Endothelial cell of umbilical vein (primary cell): ENCODE measurements at regions not wholly inside any gene's neighbourhood (a gene's known extent, or its start where the extent isn't known, plus 50 kb on each side); places are given as distances from the start of the nearest gene placed in this dataset.
A peak's percentile ranks its signal among the peaks of the same experiment; 100 is the strongest.

ENCODE experiments used
- BruUV-seq: library from RNA; stranded (reverse); fragments of 400-500 nt; replicated peaks from 2 replicates; lab custom pipeline; 2021; lab: Mats Ljungman, UMichigan
- CTCF ChIA-PET: fragments of 300-600, 350-600 bp; sonication (Branson Sonifier 250); formaldehyde crosslinking; loops from one replicate; lab custom pipeline; 2021; ENCODE audit warnings: antibody characterized with exemption, inconsistent platforms; lab: Charles Lee
- POLR2A ChIA-PET: fragments of 300-600, 350-600 bp; sonication (Branson Sonifier 250); formaldehyde crosslinking; loops from one replicate; lab custom pipeline; 2021; ENCODE audit warnings: antibody characterized with exemption, inconsistent platforms; lab: Charles Lee
- DNase-seq: peaks from one replicate; pipeline ENCODE4 v3.0.0-alpha.2; 2011; ENCODE audit warnings: low read depth, low spot score
- FAIRE-seq: peaks from 2 replicates; lab custom pipeline; 2011; peaks lifted over from hg19 to GRCh38; lab: Jason Lieb, UNC
- H2AFZ ChIP-seq: 2 replicates; pipeline ENCODE4 v1.6.0; 2012; ENCODE audit warnings: low read depth, low read length, control low read depth, inconsistent platforms
- H3K27ac ChIP-seq: 2 replicates; pipeline ENCODE4 v1.5.1; 2011; ENCODE audit warnings: low read depth, mild to moderate bottlenecking, control low read depth, low read length, moderate library complexity; ENCODE audit not compliant: insufficient read depth
- H3K27me3 ChIP-seq, 2 experiments: 2 replicates each; pipeline versions ENCODE4 v1.6.0 to v1.6.1; 2011; ENCODE audit warnings: low read length in 2 of 2, mixed read lengths in 1 of 2; ENCODE audit not compliant: control insufficient read depth in 2 of 2, insufficient read depth in 2 of 2
- H3K36me3 ChIP-seq, 2 experiments: 2 replicates in 1 of 2; 3 replicates in 1 of 2; pipeline ENCODE4 v1.5.1; 2011; ENCODE audit warnings: low read length in 2 of 2, mild to moderate bottlenecking in 1 of 2, moderate library complexity in 1 of 2; ENCODE audit not compliant: control insufficient read depth in 2 of 2, insufficient read depth in 2 of 2; ENCODE audit errors: extremely low read depth in 1 of 2
- H3K4me1 ChIP-seq: 3 replicates; pipeline ENCODE4 v1.5.1; 2011; ENCODE audit warnings: mild to moderate bottlenecking, low read length; ENCODE audit not compliant: control insufficient read depth, insufficient read depth; ENCODE audit errors: extremely low read depth
- H3K4me2 ChIP-seq: 2 replicates; pipeline ENCODE4 v1.6.1; 2011; ENCODE audit warnings: low read length, control low read depth, mixed read lengths; ENCODE audit not compliant: insufficient read depth
- H3K4me3 ChIP-seq, 3 experiments: fragments of 200-600 bp in 1 of 3; sonication (generic), shearing (Covaris generic) in 1 of 3; replicated peaks in 1 of 3; 2 replicates each; pipeline ENCODE4 v1.5.1; 2011 to 2016; ENCODE audit warnings: control low read depth in 3 of 3, low read length in 3 of 3, mild to moderate bottlenecking in 2 of 3, inconsistent platforms in 1 of 3, low read depth in 1 of 3, moderate library complexity in 1 of 3; ENCODE audit not compliant: insufficient read depth in 1 of 3
- H3K79me2 ChIP-seq: 2 replicates; pipeline ENCODE4 v1.6.0; 2012; ENCODE audit warnings: low read length, inconsistent platforms; ENCODE audit not compliant: control insufficient read depth, insufficient read depth
- H3K9ac ChIP-seq: replicated peaks from 2 replicates; pipeline ENCODE3; 2011; ENCODE audit warnings: low read length, control low read depth; ENCODE audit not compliant: insufficient read depth; ENCODE audit errors: extremely low read depth
- H3K9me1 ChIP-seq: replicated peaks from 3 replicates; pipeline ENCODE4 v1.6.0; 2011; ENCODE audit warnings: mild to moderate bottlenecking, low read length; ENCODE audit not compliant: control insufficient read depth, insufficient read depth; ENCODE audit errors: extremely low read depth
- H3K9me3 ChIP-seq: replicated peaks from 2 replicates; pipeline ENCODE4 v1.5.1; 2012; ENCODE audit warnings: low read length, inconsistent platforms; ENCODE audit not compliant: control insufficient read depth, insufficient read depth
- H4K20me1 ChIP-seq: replicated peaks from 2 replicates; pipeline ENCODE3; 2011; ENCODE audit warnings: mild to moderate bottlenecking, low read length; ENCODE audit not compliant: control insufficient read depth, insufficient read depth; ENCODE audit errors: extremely low read depth
- EZH2 ChIP-seq: IDR thresholded peaks from 2 replicates; pipeline ENCODE4 v1.6.1; 2012; ENCODE audit warnings: borderline replicate concordance, low read depth, mild to moderate bottlenecking, moderate library complexity, low read length, inconsistent platforms; ENCODE audit not compliant: severe bottlenecking
- FOS ChIP-seq: IDR thresholded peaks from 2 replicates; pipeline ENCODE4 v1.6.1; 2011; ENCODE audit warnings: mild to moderate bottlenecking, low read length, moderate library complexity, borderline replicate concordance; ENCODE audit not compliant: insufficient read depth
- MAX ChIP-seq: IDR thresholded peaks from 2 replicates; pipeline ENCODE4 v1.6.1; 2011; ENCODE audit not compliant: insufficient read depth, insufficient read length
- POLR2A ChIP-seq: IDR thresholded peaks from 2 replicates; pipeline ENCODE4 v1.6.1; 2012; ENCODE audit warnings: low read depth, mild to moderate bottlenecking, control low read depth, low read length
- dilution Hi-C: fragments of 300-500 bp; cut with MboI; formaldehyde crosslinking; loops from one replicate; pipeline ENCODE4 v1.15.0; 2019; ENCODE audit warnings: low sequenced_read_pairs; ENCODE audit not compliant: extremely low pct_ligation_motif_present
- intact Hi-C: fragments of 100-400 bp; cut with micrococcal nuclease; formaldehyde crosslinking; loops from one replicate; pipeline ENCODE4 v1.10.0; 2022

GRCh38 chr12:30450872-30451271 is 244.8 kb downstream of the IPO8 start:
- Histone ChIP-seq H2AFZ (no peak overlapping the region), H4K20me1 (no peaks in the 10 kb centered on the region), H3K9me3 (no peaks in the 10 kb centered on the region), H3K4me3 (no peak overlapping the region), H3K4me1 (no peaks in the 10 kb centered on the region), H3K27ac (no peak overlapping the region), H3K9ac (no peak overlapping the region), H3K9me1 (no peaks in the 10 kb centered on the region), H3K36me3 (no peaks in the 10 kb centered on the region), H3K27me3 (no peaks in the 10 kb centered on the region), H3K4me2 (no peak overlapping the region), H3K79me2 (no peaks in the 10 kb centered on the region)
- dilution Hi-C loops = no loop called here
- ChIA-PET CTCF (no interaction called here), POLR2A (no interaction called here)
- no peak for TF ChIP-seq POLR2A
- peak; percentile 31 for TF ChIP-seq FOS
- no TSS peak for BruUV-seq
- FAIRE-seq (no peak), DNase-seq (peak; percentile 63)
- intact Hi-C loops = loop anchor here (10.0 kb wide), 1 partner anchor 344 kb away; no protein-coding TSS in a partner anchor

- no TSS peak for BruUV-seq
- Histone ChIP-seq H3K9ac (no peak overlapping the region), H3K9me1 (no peaks in the 10 kb centered on the region), H3K4me3 (no peak overlapping the region), H3K4me1 (no peaks in the 10 kb centered on the region), H3K79me2 (no peaks in the 10 kb centered on the region), H3K27me3 (no peaks in the 10 kb centered on the region), H2AFZ (no peak overlapping the region), H3K9me3 (no peaks in the 10 kb centered on the region), H3K36me3 (no peaks in the 10 kb centered on the region), H3K4me2 (no peak overlapping the region), H4K20me1 (no peaks in the 10 kb centered on the region), H3K27ac (no peak overlapping the region)
- FAIRE-seq (no peak), DNase-seq (no peak)
- CTCF ChIA-PET = no interaction called here
- TF ChIP-seq EZH2 (no peak), POLR2A (no peak), MAX (no peak)
- POLR2A ChIA-PET = no interaction called here
- intact Hi-C loops = loop anchor here (10.0 kb wide), 1 partner anchor 345 kb away; no protein-coding TSS in a partner anchor
- dilution Hi-C loops = no loop called here
These were observed 245.4 kb downstream of the IPO8 start for GRCh38 chr12:30450226-30450625.
